ENCODE measurements at regions not wholly inside any gene's neighbourhood (a gene's known extent, or its start where the extent isn't known, plus 50 kb on each side); places are given as distances from the start of the nearest gene placed in this dataset.

DNA sequence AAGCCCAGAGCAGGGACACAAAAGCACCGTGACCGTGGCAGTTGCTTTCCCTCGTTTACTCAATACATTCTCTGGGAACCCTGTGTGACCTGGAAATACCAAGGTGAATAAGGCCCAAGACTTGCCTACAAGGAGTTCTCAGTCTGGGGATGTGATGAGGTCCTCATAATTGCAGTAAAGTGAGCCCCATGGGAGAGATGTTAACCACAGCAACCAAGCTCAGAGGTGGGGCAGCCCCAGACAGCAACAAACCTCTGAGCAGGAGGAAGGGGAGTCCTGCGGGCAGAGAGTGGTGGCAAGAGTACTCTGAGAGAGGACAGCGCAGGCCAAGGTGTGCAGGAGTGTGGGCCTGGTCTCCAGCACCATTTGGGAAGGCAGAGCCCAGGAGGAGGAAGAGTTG, 91.6 kb downstream of the TTC32 start:
- Histone ChIP-seq H2AFZ (ENCODE audit: low read length) (no peak overlapping the region), H4K5ac (ENCODE audit: insufficient read length, low read depth, low read length) (no peak overlapping the region), H3K4ac (ENCODE audit: low read depth, low read length) (no peak overlapping the region), H3K79me2 (ENCODE audit: insufficient read depth, low read length) (no peaks in the 10 kb centered on the region), H2BK15ac (ENCODE audit: low read depth, low read length) (no peak overlapping the region), H3K9me3 (ENCODE audit: control insufficient read depth, low read depth, low read length) (no peaks in the 10 kb centered on the region), H2BK12ac (ENCODE audit: insufficient read length, low read depth, low read length) (no peak overlapping the region), H2BK20ac (ENCODE audit: low read depth, low read length, poor library complexity, severe bottlenecking) (no peak overlapping the region), H4K20me1 (ENCODE audit: control insufficient read depth, insufficient read depth, insufficient read length) (no peaks in the 10 kb centered on the region), H2BK120ac (ENCODE audit: low read depth, low read length, poor library complexity, severe bottlenecking) (no peak overlapping the region), H3K4me2 (ENCODE audit: insufficient read depth, insufficient read length, low read length) (no peak overlapping the region), H3K9ac (ENCODE audit: extremely low read depth, insufficient read length, low read length) (no peak overlapping the region), H3K79me1 (ENCODE audit: insufficient read depth, low read depth, low read length, poor library complexity, severe bottlenecking) (no peaks in the 10 kb centered on the region), H3K23me2 (ENCODE audit: insufficient read length, low read depth, low read length, poor library complexity, severe bottlenecking) (no peaks in the 10 kb centered on the region), H3K27me3 (ENCODE audit: insufficient read depth, low read length) (no peaks in the 10 kb centered on the region), H3K56ac (ENCODE audit: insufficient read length, low read depth, low read length) (no peak overlapping the region), H3K4me1 (ENCODE audit: insufficient read depth, low read length) (no peaks in the 10 kb centered on the region), H4K91ac (ENCODE audit: insufficient read length, low read depth, low read length) (no peak overlapping the region), H3K23ac (ENCODE audit: insufficient read length, low read depth, low read length) (no peak overlapping the region), H4K8ac (replicated peaks; ENCODE audit: insufficient read length, low read depth, low read length) (no peak overlapping the region), H3K18ac (ENCODE audit: insufficient read length, low read depth, low read length) (no peak overlapping the region), H3K27ac (ENCODE audit: insufficient read length, low read depth, low read length) (no peak overlapping the region), H3K14ac (ENCODE audit: insufficient read depth, low read length) (no peak overlapping the region), H2BK5ac (ENCODE audit: insufficient read length, low read length) (no peak overlapping the region), H3T11ph (ENCODE audit: low read length) (no peak overlapping the region), H2AK5ac (ENCODE audit: insufficient read length, low read length) (no peak overlapping the region)
- WGBS (ENCODE audit: extremely low coverage, insufficient read length, low lambda C conversion rate): no CpG with 5 or more reads among the region's 5 CpGs
- TF ChIP-seq, protein P1, sequence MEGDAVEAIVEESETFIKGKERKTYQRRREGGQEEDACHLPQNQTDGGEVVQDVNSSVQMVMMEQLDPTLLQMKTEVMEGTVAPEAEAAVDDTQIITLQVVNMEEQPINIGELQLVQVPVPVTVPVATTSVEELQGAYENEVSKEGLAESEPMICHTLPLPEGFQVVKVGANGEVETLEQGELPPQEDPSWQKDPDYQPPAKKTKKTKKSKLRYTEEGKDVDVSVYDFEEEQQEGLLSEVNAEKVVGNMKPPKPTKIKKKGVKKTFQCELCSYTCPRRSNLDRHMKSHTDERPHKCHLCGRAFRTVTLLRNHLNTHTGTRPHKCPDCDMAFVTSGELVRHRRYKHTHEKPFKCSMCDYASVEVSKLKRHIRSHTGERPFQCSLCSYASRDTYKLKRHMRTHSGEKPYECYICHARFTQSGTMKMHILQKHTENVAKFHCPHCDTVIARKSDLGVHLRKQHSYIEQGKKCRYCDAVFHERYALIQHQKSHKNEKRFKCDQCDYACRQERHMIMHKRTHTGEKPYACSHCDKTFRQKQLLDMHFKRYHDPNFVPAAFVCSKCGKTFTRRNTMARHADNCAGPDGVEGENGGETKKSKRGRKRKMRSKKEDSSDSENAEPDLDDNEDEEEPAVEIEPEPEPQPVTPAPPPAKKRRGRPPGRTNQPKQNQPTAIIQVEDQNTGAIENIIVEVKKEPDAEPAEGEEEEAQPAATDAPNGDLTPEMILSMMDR (conservative IDR thresholded peaks at IDR 0.05): no peak
- H3K4me1 Mint-ChIP-seq: no peaks in the 10 kb centered on the region
- no peak for DNase-seq
- H3K36me3 Mint-ChIP-seq (ENCODE audit: insufficient read depth in 1 of 3, low read depth in 3 of 3): no peaks in the 10 kb centered on the region
- no peaks in the 10 kb centered on the region for H3K9me3 Mint-ChIP-seq
- H3K27ac Mint-ChIP-seq: peak overlapping the region in 1 of 3 experiments; percentile 10; a peak in 1 of 7 replicates
- H3K4me3 Mint-ChIP-seq: no peak overlapping the region
- H3K27me3 Mint-ChIP-seq (ENCODE audit: low read depth): peaks cover 3% of the 10 kb centered on the region; the same call in 1 of the 2 replicates

Data from H9 (cell line).